ENCODE measurements at regions not wholly inside any gene's neighbourhood (a gene's known extent, or its start where the extent isn't known, plus 50 kb on each side); places are given as distances from the start of the nearest gene placed in this dataset.

DNA sequence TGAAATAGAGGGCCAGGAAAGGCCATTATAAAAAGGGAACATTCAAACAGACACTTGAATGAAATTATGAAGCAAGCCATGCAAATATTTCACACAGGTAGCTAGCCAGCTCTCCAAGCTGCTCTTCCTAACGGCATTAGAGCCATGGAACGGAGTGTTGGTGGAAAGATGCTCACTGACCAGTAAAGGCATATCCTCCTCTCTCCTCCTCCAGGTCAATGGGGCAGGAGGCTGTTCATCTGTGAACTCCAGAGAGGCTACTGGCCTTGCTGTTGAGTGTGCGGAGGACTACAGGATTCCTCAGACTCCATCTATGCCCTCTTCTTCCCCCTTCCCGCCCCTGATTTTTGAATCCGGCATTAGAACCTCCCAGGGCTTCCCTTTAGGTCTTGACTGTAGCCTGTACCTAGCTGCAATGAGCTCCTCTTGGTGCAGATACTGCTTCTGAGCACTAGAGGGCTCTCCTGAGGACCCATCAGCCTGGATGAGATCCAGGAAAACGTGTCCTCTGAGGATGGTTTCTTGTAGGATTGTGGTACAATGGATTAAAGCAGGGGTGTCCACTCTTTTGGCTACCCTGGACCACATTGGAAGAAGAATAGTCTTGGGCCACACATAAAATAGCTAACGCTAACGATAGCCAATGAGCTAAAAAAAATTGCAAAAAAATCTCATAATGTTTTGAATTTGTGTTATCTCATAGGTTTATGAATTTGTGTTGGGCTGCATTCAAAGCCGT, 162.2 kb downstream of the SREK1 start:
- DNase-seq: peak; percentile 53 to 78 (median 70)

DNA sequence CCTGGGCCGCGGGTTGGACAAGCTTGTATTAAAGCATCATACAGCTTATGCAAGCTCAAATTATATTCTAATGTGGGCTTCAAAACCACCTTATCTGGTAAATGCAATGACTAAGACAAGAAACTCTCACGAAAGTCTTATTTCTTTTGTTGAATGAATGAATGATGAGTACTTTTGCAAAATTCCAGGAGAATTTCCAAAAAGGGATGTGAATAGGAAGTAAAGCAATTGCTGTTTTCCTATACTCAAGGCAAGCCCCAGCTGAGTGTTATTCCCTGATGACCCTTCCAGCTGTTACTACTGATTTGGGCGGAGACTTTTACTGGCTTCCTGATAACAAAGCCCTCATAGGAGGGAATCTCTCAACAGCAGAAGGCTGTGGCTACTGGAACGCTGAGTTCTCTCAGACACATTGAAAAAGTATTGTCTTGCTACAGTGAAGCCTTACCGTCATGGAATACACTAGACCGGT, 162.8 kb downstream of the SREK1 start:
- DNase-seq: peak; percentile 20 to 67 (median 24)

DNA sequence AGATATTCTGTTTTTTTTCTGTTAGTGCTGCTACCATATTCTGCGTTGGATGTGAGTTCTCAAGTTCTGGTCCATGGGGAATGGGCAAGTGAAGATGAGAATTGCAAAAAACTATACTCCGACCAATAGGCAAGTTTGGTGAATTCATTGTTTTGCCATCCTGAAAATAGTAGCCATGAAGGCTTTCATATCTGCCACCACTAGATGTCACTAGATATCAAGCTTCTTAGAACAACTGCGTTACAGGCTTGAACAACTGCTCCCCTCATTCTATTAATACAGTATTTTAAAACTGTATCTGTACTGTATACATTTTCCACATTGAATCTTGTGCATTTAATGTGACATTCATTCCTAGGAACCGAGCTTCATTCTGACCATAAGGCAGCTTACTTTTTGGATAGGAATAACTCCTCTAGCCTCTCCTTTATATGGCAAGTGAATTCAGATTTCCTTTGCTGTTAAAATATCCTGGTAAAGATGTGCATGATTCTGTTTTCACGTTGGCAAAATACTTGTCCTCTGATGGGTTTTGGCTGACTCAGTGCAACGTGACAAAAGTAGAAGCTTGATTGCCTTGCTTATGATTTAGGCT, 163.6 kb downstream of the SREK1 start:
- peak; percentile 51 to 80 (median 63) for DNase-seq

DNA sequence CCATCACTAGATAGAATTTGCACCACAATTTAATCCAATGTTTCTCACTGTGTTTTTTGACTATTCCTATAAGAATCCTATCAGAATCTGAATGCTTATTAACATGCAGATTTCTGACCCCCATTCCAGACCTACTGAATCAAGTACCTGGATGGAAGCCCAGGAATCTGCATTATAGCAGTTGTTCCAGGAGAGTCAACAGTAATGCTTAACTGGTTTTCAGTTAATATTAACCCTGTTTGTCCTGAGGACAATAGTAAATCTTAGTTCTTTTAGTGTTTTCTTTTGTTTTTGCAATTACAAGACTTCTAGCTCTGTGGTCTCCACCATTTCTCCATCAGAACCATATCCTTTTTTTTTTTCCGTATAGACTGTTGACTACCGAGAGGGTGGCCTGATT, 168.2 kb downstream of the SREK1 start:
- DNase-seq: no peak

DNA sequence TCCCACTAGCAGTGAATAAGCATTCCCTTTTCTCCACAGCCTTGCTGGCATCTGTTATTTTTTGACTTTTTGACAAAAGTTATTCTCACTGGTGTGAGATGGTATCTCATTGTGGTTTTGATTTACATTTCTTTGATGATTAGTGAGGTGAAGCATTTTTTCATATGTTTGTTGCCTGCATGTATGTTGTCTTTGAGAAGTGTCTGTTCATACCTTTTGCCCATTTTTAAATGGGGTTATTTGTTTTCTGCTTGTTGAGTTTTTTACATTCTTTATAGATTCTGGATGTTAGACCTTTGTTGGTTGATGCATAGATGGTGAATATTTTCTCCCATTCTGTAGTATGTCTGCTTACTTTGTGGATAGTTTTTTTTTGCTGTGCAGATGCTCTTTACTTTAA, 171.7 kb downstream of the SREK1 start:
- DNase-seq: no peak

DNA sequence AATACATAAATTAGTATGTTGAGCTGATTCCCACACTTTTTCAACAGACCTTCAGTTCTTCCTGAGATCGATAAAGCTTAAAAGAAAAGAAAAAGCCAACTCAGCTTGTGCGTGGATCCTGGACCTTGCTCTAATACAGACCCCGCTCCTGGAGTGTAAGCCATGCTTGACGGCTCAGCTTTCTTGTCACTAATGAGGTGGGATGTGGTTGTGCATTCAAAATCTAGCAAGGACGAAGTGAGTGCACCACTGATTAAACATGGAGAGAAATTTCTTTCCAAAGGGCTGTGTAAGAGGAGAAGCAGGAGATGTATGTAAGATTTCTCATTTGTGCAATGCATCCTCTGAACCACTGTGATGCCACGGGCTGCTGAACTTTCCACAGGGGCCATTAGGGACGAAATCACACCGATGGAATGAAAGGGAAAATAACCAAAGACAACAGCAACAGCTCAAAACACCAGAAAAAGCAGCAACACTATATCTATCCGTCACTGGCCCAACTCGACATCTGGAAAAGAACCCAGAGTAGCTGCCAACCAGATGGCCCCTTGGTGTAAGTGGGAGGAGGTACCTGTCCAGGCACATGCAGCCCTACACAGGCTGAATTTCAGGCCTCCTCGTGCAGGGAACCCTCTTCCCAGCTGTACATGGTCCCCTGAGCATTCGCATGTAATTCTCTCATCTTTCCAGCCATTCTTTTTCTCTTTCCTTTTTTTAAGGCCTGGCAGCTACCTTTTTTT, 178.9 kb downstream of the SREK1 start:
- DNase-seq: no peak

DNA sequence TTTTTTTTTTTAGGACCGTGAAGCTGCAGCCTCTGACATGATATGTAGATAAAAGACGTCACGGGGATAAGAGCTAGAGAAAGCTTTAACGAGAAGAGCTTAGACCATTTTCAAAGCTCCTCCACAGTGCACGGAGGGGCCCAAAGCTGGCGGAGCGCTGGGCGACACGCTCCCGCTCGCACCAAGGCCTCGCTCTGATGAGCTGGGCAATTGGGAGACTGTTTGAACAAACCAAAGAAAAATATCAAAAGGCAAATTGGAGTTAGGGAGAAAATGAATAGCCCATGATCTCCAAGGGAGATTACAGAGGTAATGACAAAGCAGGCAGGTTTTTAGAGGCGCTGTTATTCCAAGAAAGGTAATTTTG, 179.4 kb downstream of the SREK1 start:
- no peak for DNase-seq

DNA sequence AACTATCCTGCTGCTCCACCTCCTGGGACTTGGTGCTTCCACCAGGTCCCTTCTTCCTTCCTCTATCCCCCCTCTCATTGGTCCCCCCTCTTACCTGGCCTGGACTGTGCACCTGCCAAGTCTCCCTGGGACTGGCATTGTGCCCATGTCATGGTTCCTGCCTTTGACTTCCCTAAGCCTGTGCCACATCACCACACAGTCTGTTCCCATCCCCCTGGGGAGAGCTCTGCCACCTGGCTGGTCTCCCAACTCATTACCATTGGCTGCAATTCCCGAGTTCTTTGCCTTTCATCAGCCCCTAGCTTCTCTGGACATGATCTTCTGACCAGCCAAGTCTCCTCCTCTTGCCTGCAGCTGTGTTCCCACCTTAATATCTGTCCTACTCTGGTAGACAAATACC, 180.3 kb downstream of the SREK1 start:
- DNase-seq: no peak

DNA sequence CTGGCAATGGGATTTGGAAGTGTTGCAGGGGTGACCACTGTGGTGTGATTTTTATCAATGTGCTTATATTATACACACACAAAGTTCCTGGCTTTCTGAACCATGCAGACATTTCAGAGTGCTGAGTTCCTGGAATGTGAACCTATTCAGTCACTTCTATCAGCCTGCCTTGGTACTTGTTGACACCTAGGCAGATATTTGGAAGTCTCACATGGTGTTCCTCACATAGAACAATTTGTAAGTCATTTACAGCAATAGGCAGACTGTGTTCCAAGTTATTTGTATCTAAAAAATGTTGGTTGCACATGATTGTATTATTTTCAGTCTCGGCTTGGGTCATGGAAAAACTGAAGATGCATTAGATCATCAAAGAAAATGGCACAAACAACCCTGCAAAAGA, 182.2 kb downstream of the SREK1 start:
- DNase-seq: no peak

DNA sequence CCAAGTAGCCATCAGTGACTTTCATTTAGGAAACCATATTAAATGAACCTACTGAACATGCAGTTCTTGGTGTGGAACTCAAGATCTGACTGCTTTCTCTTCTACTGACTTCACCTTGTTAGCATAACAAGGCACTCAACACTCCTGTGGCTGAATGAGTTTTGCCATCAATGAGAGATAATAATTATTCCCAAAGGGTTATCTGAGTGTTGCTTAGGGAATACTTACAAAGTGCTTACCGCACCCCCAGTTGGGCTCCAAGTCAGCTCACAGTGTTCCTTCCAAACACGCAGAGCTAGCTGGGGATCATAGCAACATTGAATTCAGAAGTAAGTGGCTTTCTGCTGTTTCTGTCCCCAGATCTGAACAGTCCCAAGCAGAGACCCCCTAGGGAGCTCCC, 182.9 kb downstream of the SREK1 start:
- no peak for DNase-seq

DNA sequence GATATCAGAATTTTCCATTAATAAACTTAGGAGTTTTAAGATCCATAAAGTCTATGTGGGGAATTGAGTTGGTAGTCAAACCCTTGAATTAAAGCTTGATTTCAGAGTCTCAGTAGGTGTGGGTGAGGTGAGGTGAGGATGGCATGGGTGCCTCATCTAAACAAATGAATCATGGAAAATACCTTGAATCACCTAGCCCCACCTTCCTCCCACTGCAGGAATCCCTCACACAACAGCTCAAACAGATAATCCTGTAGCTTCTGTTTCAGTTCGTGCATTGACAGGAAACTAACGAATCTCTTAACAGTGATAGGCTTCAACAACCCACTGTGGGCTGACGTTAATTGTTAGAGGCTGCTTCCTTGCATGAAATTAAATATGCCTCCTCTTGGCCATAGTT, 185.0 kb downstream of the SREK1 start:
- DNase-seq: no peak

DNA sequence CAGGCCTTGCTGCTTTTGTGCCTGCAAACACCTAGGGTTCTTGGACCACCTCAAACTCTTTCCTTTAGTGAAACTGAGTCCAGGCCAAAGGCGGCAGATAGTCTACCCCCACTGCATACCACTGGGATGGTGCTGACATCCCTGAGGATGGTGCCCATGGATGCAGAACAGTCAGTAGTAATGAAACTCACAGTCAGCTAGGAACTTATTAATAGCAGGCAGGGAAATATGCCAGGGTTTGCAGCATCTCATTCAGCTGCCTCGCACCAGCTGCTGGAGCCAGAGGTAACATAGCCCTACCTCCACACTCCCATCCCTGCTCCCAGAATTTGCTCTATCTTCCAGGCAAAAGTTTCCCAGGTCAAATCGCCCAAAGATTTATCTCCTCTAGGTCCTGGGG, 189.1 kb downstream of the SREK1 start:
- no peak for DNase-seq

DNA sequence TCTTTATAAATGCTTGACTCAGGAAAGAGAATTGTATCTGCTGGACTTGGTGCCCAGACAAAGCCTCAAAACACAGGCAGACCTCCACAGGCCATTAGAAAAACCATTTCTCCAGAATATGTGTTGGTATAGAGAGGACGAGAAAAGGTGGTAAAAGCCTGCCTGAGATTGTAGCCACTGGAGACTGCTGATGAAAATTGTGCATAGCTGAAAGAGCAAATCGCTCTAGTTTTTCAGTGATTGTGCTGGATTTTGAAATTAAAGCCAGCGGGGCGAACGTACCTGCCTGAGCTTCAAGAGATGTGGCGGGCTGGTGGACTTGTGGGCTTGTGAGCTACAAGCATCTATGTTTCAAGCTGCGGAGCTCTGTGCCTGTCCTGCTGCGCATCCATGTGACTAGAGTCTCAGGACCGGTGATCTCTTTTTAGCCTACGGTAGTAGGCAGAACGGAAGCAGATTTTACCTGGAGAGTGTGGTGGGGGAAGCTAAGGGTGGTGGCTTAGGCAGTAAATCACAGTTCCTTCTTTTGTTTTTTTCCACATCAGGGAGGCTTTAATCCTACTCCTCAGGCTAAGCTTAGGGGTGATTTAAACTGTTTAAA, 193.6 kb downstream of the SREK1 start:
- DNase-seq: no peak

DNA sequence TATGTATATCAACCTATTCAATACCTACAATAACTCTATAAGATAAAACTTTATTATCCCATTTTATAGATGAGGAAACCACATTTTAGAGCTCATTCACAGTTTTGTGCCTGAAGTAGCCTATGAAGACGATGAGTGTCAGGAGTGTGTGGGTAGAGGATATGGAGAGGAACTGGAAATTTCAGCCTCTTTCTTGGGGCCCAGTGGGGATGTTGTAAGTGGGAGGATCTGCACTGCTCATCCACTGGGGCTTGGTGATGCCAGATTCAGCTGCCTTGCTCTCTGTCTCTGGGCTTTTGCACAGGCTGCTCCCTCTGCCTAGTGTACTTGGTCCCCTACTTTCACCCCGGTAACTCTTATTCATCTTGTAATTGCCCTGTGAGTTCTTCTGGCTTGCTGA, 194.7 kb downstream of the SREK1 start:
- DNase-seq: no peak

DNA sequence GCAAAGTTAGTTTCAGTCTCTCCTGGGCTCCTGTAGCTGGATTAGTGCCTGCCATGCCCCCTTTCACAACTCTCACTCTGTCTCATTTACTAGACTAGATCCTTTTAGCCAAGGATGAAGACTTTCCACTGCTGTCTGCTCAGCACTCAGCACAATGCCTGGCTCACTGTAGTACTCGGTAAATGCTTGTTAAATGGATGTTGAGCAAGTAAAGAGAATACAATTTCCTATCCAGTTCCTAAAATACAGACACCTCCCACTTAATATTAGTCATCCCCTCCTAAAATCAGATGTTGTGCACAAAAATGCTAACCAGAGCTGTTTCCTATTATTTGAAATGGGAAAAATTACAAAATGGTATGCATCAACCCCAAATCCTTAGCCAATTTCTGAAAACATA, 195.8 kb downstream of the SREK1 start:
- no peak for DNase-seq

DNA sequence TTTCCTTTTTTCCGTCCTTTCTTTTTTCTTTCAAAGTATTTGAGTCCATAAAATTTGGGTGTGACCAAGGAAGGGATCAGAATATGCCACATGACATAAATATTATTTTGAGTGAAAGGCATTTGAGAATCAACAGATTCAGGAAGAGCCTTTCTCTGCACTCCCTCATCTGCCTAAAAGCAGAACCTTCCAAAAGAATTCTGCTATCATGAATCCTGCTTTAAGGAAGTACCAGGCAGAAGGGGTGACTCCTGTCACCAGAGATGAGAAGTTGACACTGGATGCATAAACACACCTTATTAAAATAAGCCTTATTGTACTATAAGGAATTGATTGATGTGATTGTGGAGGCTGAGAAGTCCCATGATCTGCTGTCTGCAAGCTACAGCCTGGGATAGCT, 196.7 kb downstream of the SREK1 start:
- DNase-seq: no peak

DNA sequence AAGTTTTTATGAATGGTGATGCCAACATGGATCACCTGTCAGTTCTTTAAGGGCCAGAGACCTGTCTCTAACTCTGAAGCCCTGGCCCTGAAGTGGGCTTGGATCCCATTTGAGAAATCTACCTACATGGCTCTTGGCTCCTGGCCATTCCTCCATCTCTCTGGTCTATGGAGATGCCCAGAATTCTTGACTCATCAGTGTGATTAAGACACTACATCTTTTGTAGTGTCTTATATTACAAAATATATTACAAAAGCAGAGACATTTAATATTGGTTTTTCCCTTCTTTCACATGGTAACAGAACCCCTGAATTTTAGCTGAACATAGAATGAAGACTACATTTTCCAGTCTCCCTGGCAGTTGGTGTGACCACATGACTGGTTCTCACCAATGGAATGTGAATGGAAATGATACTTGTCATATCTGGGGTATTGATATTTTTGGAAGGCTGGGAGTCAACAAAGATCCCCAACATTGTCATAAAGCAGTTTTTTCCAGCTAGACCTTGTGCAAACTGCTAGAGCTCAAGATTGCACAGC, 198.3 kb downstream of the SREK1 start:
- no peak for DNase-seq

DNA sequence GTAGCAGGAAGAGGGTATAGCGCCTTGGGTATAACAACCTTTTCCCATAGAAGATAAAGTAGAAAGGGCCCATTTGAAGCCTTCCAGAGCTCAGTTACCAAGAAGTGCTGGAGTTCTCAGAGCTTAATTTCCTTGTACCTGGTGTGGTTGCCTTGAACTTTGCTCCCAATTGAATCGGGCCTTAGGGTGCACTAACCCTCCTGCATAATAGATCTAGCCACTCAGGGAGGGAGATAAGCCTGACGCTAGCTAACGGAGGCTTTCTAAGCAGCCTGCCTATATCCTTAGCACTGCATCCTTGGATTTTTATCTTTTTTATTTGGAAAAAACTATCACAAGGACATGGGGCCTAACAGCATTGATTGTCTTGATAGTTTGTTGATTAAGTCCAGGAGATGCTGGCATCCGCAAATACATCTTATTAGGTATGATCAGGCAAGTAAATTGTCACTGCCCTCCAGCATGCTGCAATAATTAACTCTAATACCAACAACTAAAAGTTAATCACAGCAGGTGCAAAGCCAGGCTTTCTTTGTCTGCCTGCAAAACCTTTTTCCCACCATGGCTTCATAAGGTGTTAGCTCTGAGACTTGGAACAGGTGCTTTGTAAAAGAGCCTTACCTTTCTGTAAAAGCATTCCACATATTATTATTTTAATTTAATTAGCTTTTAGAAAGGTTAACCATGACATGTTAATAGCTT, 199.4 kb downstream of the SREK1 start:
- no peak for DNase-seq

DNA sequence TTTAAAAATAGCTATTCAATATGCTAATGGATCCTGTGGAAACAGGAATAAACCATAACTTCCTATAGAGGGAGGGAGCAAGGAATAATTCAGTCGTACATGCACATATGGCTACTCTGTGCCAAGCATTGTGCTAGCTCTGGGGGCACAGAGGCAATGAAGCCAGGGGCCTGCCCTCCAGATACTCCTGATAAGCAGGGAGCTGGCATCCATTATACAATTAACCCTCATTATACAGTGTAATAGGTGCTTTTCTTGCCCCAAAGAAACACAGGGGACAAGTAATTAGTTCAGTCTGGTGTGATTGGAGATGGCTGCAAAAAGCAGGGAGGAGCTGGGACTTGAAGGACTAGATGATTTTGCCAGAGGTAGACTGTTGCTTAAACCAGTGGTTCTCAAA, 200.4 kb downstream of the SREK1 start:
- no peak for DNase-seq

DNA sequence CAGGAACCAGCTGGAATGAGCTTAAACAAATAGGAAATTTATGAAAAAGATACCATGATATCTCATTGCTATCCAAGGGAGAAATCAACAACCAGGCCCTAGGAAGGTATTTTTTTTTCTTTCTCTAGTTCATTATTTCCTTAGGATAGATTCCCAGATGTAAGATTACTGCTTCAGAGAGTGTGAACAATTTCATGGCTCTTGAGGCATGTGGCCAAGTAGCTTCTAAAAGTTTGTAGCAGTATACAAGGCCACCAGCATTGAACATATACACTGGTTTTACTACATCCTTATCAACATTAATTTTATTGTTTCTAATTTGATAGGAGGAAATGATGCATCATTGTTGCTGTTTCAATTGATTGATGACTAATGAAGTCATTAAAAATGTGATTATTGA, 201.2 kb downstream of the SREK1 start:
- no peak for DNase-seq

DNA sequence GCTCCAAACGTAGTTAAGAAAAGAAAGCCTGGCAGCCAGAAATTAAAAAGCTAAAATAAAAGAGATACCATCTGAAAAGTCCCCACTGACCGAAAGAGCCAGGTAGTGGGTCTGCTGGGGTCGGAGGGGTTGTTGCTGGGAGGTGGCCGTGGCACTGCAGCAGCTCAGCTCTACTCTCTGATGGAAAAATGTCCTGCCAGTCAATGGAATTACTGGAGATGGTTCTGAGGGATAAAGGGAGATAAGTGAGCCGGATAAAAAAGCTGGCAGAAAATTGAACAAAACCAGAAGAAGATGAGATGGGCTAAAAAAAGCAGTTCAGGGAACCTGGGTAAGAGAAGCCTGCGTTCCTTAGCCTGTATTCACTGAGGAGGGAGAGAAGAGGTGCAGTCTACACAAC, 202.8 kb downstream of the SREK1 start:
- DNase-seq: no peak
